ENCODE measurements at regions not wholly inside any gene's neighbourhood (a gene's known extent, or its start where the extent isn't known, plus 50 kb on each side); places are given as distances from the start of the nearest gene placed in this dataset.

GRCh38 chr4:148926276-148927260 is 484.4 kb upstream of the NR3C2 start:
- TF ChIP-seq CTCF (IDR thresholded peaks at IDR 0.05 in 4 of 5, conservative IDR thresholded peaks at IDR 0.05 in 1 of 5) (no peak), POLR2A (IDR thresholded peaks at IDR 0.05) (no peak)

All from gastrocnemius medialis (tissue), 4 donors.